ENCODE measurements at regions not wholly inside any gene's neighbourhood (a gene's known extent, or its start where the extent isn't known, plus 50 kb on each side); places are given as distances from the start of the nearest gene placed in this dataset.

DNA sequence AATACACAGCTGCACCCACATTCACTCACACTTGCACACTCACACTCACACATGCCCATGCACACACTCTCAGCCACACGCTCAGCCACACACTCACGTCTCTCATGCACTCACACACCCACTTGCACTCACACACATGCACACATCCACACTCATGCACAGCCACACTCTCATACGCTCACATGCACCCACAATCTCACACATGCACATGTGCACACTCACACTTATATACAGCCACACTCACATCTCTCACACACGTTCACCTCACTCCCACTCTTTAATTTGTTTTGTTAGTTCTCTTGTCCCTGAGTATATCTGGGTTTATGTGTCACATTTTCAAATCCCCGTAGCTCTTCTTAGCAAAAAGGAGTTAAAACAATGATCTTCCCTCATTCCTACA, 114.9 kb downstream of the LRATD1 start:
- H3K27ac Mint-ChIP-seq (ENCODE audit: low read depth, unreplicated experiment), result no peak overlapping the region
- H3K36me3 Mint-ChIP-seq (ENCODE audit: insufficient read depth, unreplicated experiment), result no peaks in the 10 kb centered on the region
- H3K9me3 Mint-ChIP-seq (ENCODE audit: unreplicated experiment), result no peaks in the 10 kb centered on the region
- intact Hi-C loops (cut with micrococcal nuclease), result no loop called here
- no peak for DNase-seq (ENCODE audit: unreplicated experiment)
- no TSS peak for BruUV-seq (replicated peaks)
- TF ChIP-seq CTCF (IDR thresholded peaks at IDR 0.05; ENCODE audit: unreplicated experiment), result no peak
- ChIA-PET POLR2A (interaction anchor here (0.5 kb wide), 1 partner anchor 283 kb away, joined by 3 read pairs; no protein-coding TSS in a partner anchor), CTCF (no interaction called here)
- H3K4me1 Mint-ChIP-seq (ENCODE audit: insufficient read depth, unreplicated experiment), result no peaks in the 10 kb centered on the region
- no peaks in the 10 kb centered on the region for H3K27me3 Mint-ChIP-seq (ENCODE audit: insufficient read depth, unreplicated experiment)
- H3K4me3 Mint-ChIP-seq (ENCODE audit: unreplicated experiment), result no peak overlapping the region

DNA sequence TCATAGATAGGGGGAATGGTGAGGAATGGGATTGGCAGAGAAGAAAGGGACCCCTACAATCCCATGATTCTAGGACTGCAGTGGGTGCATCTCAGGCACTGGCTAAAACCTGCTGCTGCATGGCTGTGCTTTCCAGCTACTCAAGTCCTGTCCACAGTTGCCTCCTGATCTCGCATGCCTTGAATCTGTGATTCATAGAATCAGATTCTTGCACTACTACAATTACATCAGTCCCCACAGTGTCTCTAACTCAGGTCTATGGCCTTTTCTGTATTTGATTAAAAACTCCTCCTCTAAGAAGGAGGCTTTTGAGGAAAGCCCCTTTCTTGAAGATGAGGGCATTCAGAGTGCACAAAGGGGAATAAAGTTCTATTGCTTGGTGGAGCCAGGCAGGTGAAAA, 117.4 kb downstream of the LRATD1 start:
- H3K36me3 Mint-ChIP-seq (ENCODE audit: insufficient read depth, unreplicated experiment), result no peaks in the 10 kb centered on the region
- no peak for TF ChIP-seq CTCF (IDR thresholded peaks at IDR 0.05; ENCODE audit: unreplicated experiment)
- ChIA-PET CTCF (no interaction called here), POLR2A (interaction anchor here (0.6 kb wide), 1 partner anchor 1702 kb away, joined by 3 read pairs; no protein-coding TSS in a partner anchor)
- H3K27ac Mint-ChIP-seq (ENCODE audit: low read depth, unreplicated experiment), result no peak overlapping the region
- DNase-seq (ENCODE audit: unreplicated experiment), result peak; percentile 13
- H3K27me3 Mint-ChIP-seq (ENCODE audit: insufficient read depth, unreplicated experiment), result no peaks in the 10 kb centered on the region
- no TSS peak for BruUV-seq (replicated peaks)
- no peaks in the 10 kb centered on the region for H3K4me1 Mint-ChIP-seq (ENCODE audit: insufficient read depth, unreplicated experiment)
- H3K4me3 Mint-ChIP-seq (ENCODE audit: unreplicated experiment), result no peak overlapping the region
- intact Hi-C loops (cut with micrococcal nuclease), result no loop called here
- H3K9me3 Mint-ChIP-seq (ENCODE audit: unreplicated experiment), result no peaks in the 10 kb centered on the region

DNA sequence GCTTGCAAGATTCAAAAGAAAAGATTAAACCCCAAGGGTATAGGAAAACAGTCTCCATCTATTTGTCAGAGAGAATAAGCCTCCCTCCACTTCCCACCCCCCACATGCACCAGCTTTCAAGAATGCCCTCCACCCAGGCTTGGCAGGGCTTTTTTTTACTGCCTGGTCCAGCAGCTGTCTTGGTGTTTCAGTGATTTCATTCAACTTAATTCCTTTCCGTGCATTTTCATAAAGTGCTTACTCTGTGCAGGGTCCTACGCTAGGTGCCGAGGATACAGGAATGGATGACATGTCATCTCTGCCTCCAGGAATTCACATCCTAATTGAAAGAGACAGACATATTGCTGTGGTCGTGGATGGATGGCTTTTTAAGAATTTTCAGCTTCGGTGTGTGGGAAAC, 117.9 kb downstream of the LRATD1 start:
- POLR2A ChIA-PET, result interaction anchor here (0.6 kb wide), 1 partner anchor 1703 kb away, joined by 3 read pairs; no protein-coding TSS in a partner anchor
- intact Hi-C loops (cut with micrococcal nuclease), result no loop called here

GRCh38 chr2:14751581-14751980, 119.1 kb downstream of the LRATD1 start:
- intact Hi-C loops (cut with micrococcal nuclease), result no loop called here
- no peaks in the 10 kb centered on the region for H3K9me3 Mint-ChIP-seq (ENCODE audit: unreplicated experiment)
- ChIA-PET CTCF (no interaction called here), POLR2A (interaction anchor here (0.8 to 1.0 kb wide), 2 partner anchors 73 to 115 kb away, joined by 3 read pairs; no protein-coding TSS in a partner anchor)
- no peaks in the 10 kb centered on the region for H3K27me3 Mint-ChIP-seq (ENCODE audit: insufficient read depth, unreplicated experiment)
- no peak for TF ChIP-seq CTCF (IDR thresholded peaks at IDR 0.05; ENCODE audit: unreplicated experiment)
- BruUV-seq (replicated peaks), result no TSS peak
- peaks cover 7% of the 10 kb centered on the region for H3K4me1 Mint-ChIP-seq (ENCODE audit: insufficient read depth, unreplicated experiment)
- H3K4me3 Mint-ChIP-seq (ENCODE audit: unreplicated experiment), result no peak overlapping the region
- no peak overlapping the region for H3K27ac Mint-ChIP-seq (ENCODE audit: low read depth, unreplicated experiment)
- DNase-seq (ENCODE audit: unreplicated experiment), result peak; percentile 81
- H3K36me3 Mint-ChIP-seq (ENCODE audit: insufficient read depth, unreplicated experiment), result no peaks in the 10 kb centered on the region

More for the DNA sequence above, 117.9 kb downstream of the LRATD1 start:
- no peak for DNase-seq (ENCODE audit: unreplicated experiment)
- BruUV-seq (replicated peaks), result no TSS peak
- no peak for TF ChIP-seq CTCF (IDR thresholded peaks at IDR 0.05; ENCODE audit: unreplicated experiment)
- CTCF ChIA-PET, result no interaction called here
- H3K27ac Mint-ChIP-seq (ENCODE audit: low read depth, unreplicated experiment), result no peak overlapping the region
- H3K27me3 Mint-ChIP-seq (ENCODE audit: insufficient read depth, unreplicated experiment), result no peaks in the 10 kb centered on the region
- no peaks in the 10 kb centered on the region for H3K4me1 Mint-ChIP-seq (ENCODE audit: insufficient read depth, unreplicated experiment)
- H3K4me3 Mint-ChIP-seq (ENCODE audit: unreplicated experiment), result no peak overlapping the region
- H3K9me3 Mint-ChIP-seq (ENCODE audit: unreplicated experiment), result no peaks in the 10 kb centered on the region
- H3K36me3 Mint-ChIP-seq (ENCODE audit: insufficient read depth, unreplicated experiment), result no peaks in the 10 kb centered on the region
